Fibroblast of skin of right quadriceps (primary cell): ENCODE measurements at regions not wholly inside any gene's neighbourhood (a gene's known extent, or its start where the extent isn't known, plus 50 kb on each side); places are given as distances from the start of the nearest gene placed in this dataset.
"Not testable (repeated sequence)": the region's sequence is repeated elsewhere in the genome, so short reads cannot be mapped to it uniquely, and the experiment has no call there.

Experiments used
- DNase-seq: peaks from one replicate; pipeline ENCODE4 v3.0.0-alpha.2; 2013

GRCh38 chrY:3037471-3037870, 102.3 kb downstream of the ZFY start:
- no peak for DNase-seq

GRCh38 chrY:3040415-3040814, 105.2 kb downstream of the ZFY start:
- no peak for DNase-seq

- no peak for DNase-seq
These were observed 106.8 kb downstream of the ZFY start for GRCh38 chrY:3041985-3042384.

- no peak for DNase-seq
These were observed 107.7 kb downstream of the ZFY start for GRCh38 chrY:3042901-3043300.

- DNase-seq: no peak
These were observed 109.9 kb downstream of the ZFY start for GRCh38 chrY:3045048-3045447.

GRCh38 chrY:3055496-3055895, 120.3 kb downstream of the ZFY start:
- DNase-seq: not testable (repeated sequence)

- DNase-seq: not testable (repeated sequence)
These were observed 123.2 kb downstream of the ZFY start for GRCh38 chrY:3058342-3058741.

GRCh38 chrY:3060671-3061070, 125.5 kb downstream of the ZFY start:
- not testable (repeated sequence) for DNase-seq

GRCh38 chrY:3088149-3088548, 153.0 kb downstream of the ZFY start:
- not testable (repeated sequence) for DNase-seq

- not testable (repeated sequence) for DNase-seq
These were observed 173.5 kb downstream of the ZFY start for GRCh38 chrY:3108674-3109073.

- DNase-seq: not testable (repeated sequence)
These were observed 185.1 kb downstream of the ZFY start for GRCh38 chrY:3120234-3120633.

- not testable (repeated sequence) for DNase-seq
These were observed 185.5 kb downstream of the ZFY start for GRCh38 chrY:3120716-3121115.

GRCh38 chrY:3123482-3123881, 188.3 kb downstream of the ZFY start:
- not testable (repeated sequence) for DNase-seq

- DNase-seq: not testable (repeated sequence)
These were observed 235.9 kb downstream of the ZFY start for GRCh38 chrY:3171074-3171473.

- DNase-seq: not testable (repeated sequence)
These were observed 259.9 kb downstream of the ZFY start for GRCh38 chrY:3195035-3195434.

GRCh38 chrY:3202287-3202686, 267.1 kb downstream of the ZFY start:
- not testable (repeated sequence) for DNase-seq

GRCh38 chrY:3206733-3207132, 271.6 kb downstream of the ZFY start:
- DNase-seq: not testable (repeated sequence)

- DNase-seq: not testable (repeated sequence)
These were observed 278.0 kb downstream of the ZFY start for GRCh38 chrY:3213183-3213582.

GRCh38 chrY:3218134-3218533, 283.0 kb downstream of the ZFY start:
- not testable (repeated sequence) for DNase-seq

- DNase-seq: not testable (repeated sequence)
These were observed 283.4 kb downstream of the ZFY start for GRCh38 chrY:3218559-3218958.

GRCh38 chrY:3262911-3263310, 316.0 kb upstream of the TGIF2LY start:
- DNase-seq: not testable (repeated sequence)

- not testable (repeated sequence) for DNase-seq
These were observed 290.8 kb upstream of the TGIF2LY start for GRCh38 chrY:3288063-3288462.

- not testable (repeated sequence) for DNase-seq
These were observed 281.6 kb upstream of the TGIF2LY start for GRCh38 chrY:3297235-3297634.

GRCh38 chrY:3319988-3320387, 258.9 kb upstream of the TGIF2LY start:
- not testable (repeated sequence) for DNase-seq

GRCh38 chrY:3367535-3367934, 211.3 kb upstream of the TGIF2LY start:
- not testable (repeated sequence) for DNase-seq

GRCh38 chrY:3368459-3368858, 210.4 kb upstream of the TGIF2LY start:
- DNase-seq: not testable (repeated sequence)
